Upper lobe of left lung (tissue), 4 donors: ENCODE measurements at regions not wholly inside any gene's neighbourhood (a gene's known extent, or its start where the extent isn't known, plus 50 kb on each side); places are given as distances from the start of the nearest gene placed in this dataset.

ENCODE experiments used
- EP300 ChIP-seq, 4 donors: sonication (generic); formaldehyde crosslinking; IDR thresholded peaks; one replicate each; pipeline ENCODE4 v1.5.1; 2017; ENCODE audit warnings: antibody characterized with exemption in 4 of 4, control low read depth in 2 of 4
- POLR2A ChIP-seq, 4 donors: fragments of 450-650 bp; IDR thresholded peaks; one replicate each; pipeline ENCODE4 v1.5.1; 2016 to 2017; ENCODE audit warnings: antibody characterized with exemption in 4 of 4, mild to moderate bottlenecking in 2 of 4
- POLR2AphosphoS5 ChIP-seq, 2 donors: sonication (generic); formaldehyde crosslinking; IDR thresholded peaks; one replicate each; pipeline ENCODE4 v1.5.1; 2017; ENCODE audit warnings: antibody characterized with exemption in 2 of 2
- TF ChIP-seq, protein P1 (sequence below), 6 experiments: fragments of 450-650 bp in 4 of 6; fragments of 200-600 bp in 2 of 6; sonication (generic) in 2 of 6; IDR thresholded peaks; one replicate each; pipeline ENCODE4 v1.5.1; 2016 to 2019; ENCODE audit warnings: antibody characterized with exemption in 6 of 6

DNA sequence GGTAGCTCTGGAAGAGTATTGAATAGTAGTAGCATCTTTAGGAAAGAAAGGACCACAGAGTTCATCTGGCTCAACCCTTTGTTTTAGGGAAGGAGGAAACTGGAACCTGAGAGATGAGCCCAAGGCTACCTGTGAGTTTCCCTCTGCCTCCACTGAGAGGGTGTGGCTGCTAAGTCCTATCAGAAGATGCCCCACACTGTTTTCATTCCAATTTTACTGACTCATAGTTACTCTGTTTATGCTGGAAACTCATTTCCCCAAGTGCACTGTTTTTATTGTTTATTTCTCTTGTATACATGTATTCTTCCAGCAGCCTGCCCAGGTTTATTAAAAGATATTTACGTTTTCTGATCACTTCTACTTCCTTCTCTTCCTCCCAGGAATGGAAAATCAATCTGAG, 127.4 kb upstream of the ARHGAP5 start:
- no peak for TF ChIP-seq POLR2AphosphoS5 (IDR thresholded peaks at IDR 0.05)
- TF ChIP-seq, protein P1, sequence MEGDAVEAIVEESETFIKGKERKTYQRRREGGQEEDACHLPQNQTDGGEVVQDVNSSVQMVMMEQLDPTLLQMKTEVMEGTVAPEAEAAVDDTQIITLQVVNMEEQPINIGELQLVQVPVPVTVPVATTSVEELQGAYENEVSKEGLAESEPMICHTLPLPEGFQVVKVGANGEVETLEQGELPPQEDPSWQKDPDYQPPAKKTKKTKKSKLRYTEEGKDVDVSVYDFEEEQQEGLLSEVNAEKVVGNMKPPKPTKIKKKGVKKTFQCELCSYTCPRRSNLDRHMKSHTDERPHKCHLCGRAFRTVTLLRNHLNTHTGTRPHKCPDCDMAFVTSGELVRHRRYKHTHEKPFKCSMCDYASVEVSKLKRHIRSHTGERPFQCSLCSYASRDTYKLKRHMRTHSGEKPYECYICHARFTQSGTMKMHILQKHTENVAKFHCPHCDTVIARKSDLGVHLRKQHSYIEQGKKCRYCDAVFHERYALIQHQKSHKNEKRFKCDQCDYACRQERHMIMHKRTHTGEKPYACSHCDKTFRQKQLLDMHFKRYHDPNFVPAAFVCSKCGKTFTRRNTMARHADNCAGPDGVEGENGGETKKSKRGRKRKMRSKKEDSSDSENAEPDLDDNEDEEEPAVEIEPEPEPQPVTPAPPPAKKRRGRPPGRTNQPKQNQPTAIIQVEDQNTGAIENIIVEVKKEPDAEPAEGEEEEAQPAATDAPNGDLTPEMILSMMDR (IDR thresholded peaks at IDR 0.05), result no peak
- no peak for TF ChIP-seq EP300 (IDR thresholded peaks at IDR 0.05)
- no peak for TF ChIP-seq POLR2A (IDR thresholded peaks at IDR 0.05)
